KMS-11 (cell line): ENCODE measurements at regions not wholly inside any gene's neighbourhood (a gene's known extent, or its start where the extent isn't known, plus 50 kb on each side); places are given as distances from the start of the nearest gene placed in this dataset.

Source experiments
- H2AFZ ChIP-seq: fragments of 200-600 bp; sonication (generic); 2 replicates; pipeline ENCODE4 v1.6.1; 2016; ENCODE audit warnings: antibody characterized with exemption, mixed run types, low read depth
- H3K27ac ChIP-seq: fragments of 200-600 bp; sonication (generic); 2 replicates; pipeline ENCODE4 v1.6.1; 2016; ENCODE audit warnings: mild to moderate bottlenecking, mixed run types
- H3K27me3 ChIP-seq: fragments of 200-600 bp; sonication (generic); 2 replicates; pipeline ENCODE4 v1.6.1; 2017; ENCODE audit warnings: mild to moderate bottlenecking, low read depth, mixed run types, moderate library complexity; ENCODE audit not compliant: insufficient read depth
- H3K36me3 ChIP-seq: fragments of 200-600 bp; sonication (generic); 2 replicates; pipeline ENCODE4 v1.6.1; 2017; ENCODE audit warnings: mild to moderate bottlenecking, mixed run types; ENCODE audit not compliant: insufficient read depth
- H3K4me1 ChIP-seq: fragments of 200-600 bp; sonication (generic); 2 replicates; pipeline ENCODE4 v1.6.1; 2016; ENCODE audit warnings: mild to moderate bottlenecking, low read depth, mixed run types; ENCODE audit not compliant: poor library complexity, severe bottlenecking
- H3K4me2 ChIP-seq: fragments of 200-600 bp; sonication (generic); 2 replicates; pipeline ENCODE4 v1.7.0; 2016; ENCODE audit warnings: mild to moderate bottlenecking, mixed run types
- H3K4me3 ChIP-seq: fragments of 200-600 bp; sonication (generic); IDR thresholded peaks from 2 replicates; pipeline ENCODE4 v1.6.1; 2017; ENCODE audit warnings: low read depth, low read length, mixed read lengths; ENCODE audit not compliant: insufficient read depth
- H3K79me2 ChIP-seq: fragments of 200-600 bp; sonication (generic); 2 replicates; pipeline ENCODE4 v1.6.1; 2016; ENCODE audit warnings: low read depth, mixed run types; ENCODE audit not compliant: insufficient read depth
- H3K9ac ChIP-seq: fragments of 200-600 bp; sonication (generic); 2 replicates; pipeline ENCODE4 v1.6.1; 2016; ENCODE audit warnings: mild to moderate bottlenecking, mixed run types
- H4K20me1 ChIP-seq: fragments of 200-600 bp; sonication (generic); 2 replicates; pipeline ENCODE4 v1.6.1; 2016; ENCODE audit warnings: mild to moderate bottlenecking, mixed run types; ENCODE audit not compliant: insufficient read depth
- TF ChIP-seq, protein P1 (sequence below): fragments of 200-600 bp; sonication (generic); conservative IDR thresholded peaks from 2 replicates; pipeline ENCODE4 v1.6.1; 2017; ENCODE audit warnings: low read depth, mild to moderate bottlenecking, antibody characterized with exemption, low read length, moderate library complexity, mixed read lengths

DNA sequence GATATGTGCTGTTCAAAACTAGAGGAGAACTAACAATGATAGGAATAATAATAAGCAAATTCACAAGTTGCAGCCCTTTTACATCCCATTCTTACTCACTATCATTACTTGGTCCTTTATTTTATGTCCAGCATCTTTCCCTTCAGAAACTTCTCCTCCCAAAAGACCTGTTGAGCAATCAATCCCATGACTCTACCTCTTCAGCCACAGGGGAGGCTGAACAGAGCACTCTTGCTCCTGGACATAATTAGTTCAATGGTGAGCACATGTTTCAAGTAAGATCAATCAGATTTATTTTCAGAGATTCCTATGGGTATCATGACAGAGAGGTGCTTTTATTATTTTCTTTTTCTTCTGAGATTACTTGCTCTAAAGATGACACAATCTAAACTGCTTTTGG is 260.0 kb downstream of the COG6 start:
- no peaks in the 10 kb centered on the region for H3K27me3 ChIP-seq
- no peak overlapping the region for H2AFZ ChIP-seq
- H3K36me3 ChIP-seq, result no peaks in the 10 kb centered on the region
- H3K9ac ChIP-seq, result no peak overlapping the region
- H3K4me3 ChIP-seq, result no peak overlapping the region
- H3K4me2 ChIP-seq, result no peak overlapping the region
- no peaks in the 10 kb centered on the region for H3K4me1 ChIP-seq
- H3K27ac ChIP-seq, result no peak overlapping the region
- TF ChIP-seq, protein P1, sequence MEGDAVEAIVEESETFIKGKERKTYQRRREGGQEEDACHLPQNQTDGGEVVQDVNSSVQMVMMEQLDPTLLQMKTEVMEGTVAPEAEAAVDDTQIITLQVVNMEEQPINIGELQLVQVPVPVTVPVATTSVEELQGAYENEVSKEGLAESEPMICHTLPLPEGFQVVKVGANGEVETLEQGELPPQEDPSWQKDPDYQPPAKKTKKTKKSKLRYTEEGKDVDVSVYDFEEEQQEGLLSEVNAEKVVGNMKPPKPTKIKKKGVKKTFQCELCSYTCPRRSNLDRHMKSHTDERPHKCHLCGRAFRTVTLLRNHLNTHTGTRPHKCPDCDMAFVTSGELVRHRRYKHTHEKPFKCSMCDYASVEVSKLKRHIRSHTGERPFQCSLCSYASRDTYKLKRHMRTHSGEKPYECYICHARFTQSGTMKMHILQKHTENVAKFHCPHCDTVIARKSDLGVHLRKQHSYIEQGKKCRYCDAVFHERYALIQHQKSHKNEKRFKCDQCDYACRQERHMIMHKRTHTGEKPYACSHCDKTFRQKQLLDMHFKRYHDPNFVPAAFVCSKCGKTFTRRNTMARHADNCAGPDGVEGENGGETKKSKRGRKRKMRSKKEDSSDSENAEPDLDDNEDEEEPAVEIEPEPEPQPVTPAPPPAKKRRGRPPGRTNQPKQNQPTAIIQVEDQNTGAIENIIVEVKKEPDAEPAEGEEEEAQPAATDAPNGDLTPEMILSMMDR, result no peak
- H4K20me1 ChIP-seq, result no peaks in the 10 kb centered on the region
- H3K79me2 ChIP-seq, result no peaks in the 10 kb centered on the region

DNA sequence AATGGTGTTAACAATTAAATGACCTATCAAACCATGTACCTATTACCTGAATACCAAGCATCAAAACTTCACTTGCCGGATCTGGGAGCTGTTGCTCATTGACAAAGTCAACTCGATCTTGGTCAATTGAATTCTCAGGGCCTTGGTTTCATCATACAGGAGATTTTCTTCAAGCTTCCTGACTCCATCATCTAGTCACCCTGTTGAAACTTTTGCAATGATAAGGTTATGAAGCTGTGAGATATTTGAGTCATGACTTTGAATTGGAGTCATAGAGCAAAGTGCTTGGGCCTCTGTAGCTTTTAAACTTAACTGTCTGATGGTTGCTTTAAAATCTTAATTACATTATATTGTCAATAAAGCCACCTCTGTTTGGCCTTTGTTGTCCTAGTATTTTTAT is 260.9 kb downstream of the COG6 start:
- Histone ChIP-seq H3K9ac (no peak overlapping the region), H2AFZ (no peak overlapping the region), H4K20me1 (no peaks in the 10 kb centered on the region), H3K27ac (no peak overlapping the region), H3K36me3 (no peaks in the 10 kb centered on the region), H3K4me1 (no peaks in the 10 kb centered on the region), H3K4me3 (no peak overlapping the region), H3K79me2 (no peaks in the 10 kb centered on the region), H3K4me2 (no peak overlapping the region), H3K27me3 (no peaks in the 10 kb centered on the region)
- TF ChIP-seq, protein P1, result no peak

DNA sequence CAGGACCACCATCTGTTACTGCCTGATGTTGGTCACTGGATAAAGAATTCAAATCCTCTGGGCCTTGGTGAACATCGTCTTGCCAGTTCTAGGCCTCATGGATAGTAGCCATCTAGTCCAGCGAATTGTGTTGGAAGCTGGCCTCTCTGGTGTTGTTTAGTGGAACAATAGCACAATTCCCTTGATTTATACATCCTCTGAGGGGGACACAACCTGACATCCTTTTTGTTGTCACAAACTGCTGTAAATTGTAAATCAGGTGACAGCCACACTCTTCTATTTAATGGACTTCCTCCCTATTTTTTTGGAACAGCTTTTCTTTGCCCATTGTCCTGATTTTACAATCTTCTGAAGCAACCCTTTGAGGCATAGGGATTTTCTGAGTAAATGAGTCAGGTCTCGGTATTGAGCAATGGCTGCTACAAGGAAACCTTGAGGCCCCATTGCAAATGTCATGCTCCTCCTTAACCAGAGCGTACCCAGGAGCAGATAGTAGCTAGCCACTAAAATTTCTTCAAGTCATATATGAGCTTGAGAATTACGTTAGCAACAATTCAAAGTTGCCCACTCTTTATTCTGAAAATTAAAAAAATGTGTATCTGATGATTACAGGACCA is 263.3 kb downstream of the COG6 start:
- H3K9ac ChIP-seq, result no peak overlapping the region
- no peaks in the 10 kb centered on the region for H3K79me2 ChIP-seq
- H3K27ac ChIP-seq, result no peak overlapping the region
- H3K36me3 ChIP-seq, result no peaks in the 10 kb centered on the region
- H3K4me1 ChIP-seq, result no peaks in the 10 kb centered on the region
- H3K4me2 ChIP-seq, result no peak overlapping the region
- TF ChIP-seq, protein P1, result no peak
- H3K4me3 ChIP-seq, result no peak overlapping the region
- no peak overlapping the region for H2AFZ ChIP-seq
- no peaks in the 10 kb centered on the region for H3K27me3 ChIP-seq
- H4K20me1 ChIP-seq, result no peaks in the 10 kb centered on the region

DNA sequence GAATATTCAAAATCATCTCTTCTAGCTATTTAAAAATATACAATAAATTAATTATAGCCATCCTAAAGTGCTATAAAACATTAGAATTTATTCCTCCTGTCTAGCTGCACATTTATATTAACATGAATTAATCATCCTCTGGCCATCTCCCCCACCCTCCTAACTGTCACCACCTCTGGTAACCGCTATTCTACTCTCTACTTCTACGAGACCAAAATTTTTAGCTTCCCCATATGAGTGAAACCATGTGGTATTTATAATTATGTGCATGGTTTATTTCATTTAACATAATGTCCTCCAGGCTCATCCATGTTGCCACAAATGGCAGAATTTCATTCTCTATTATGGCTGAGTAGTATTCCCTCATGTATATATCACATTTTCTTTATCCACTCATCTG is 265.2 kb downstream of the COG6 start:
- Histone ChIP-seq H3K9ac (no peak overlapping the region), H3K4me1 (no peaks in the 10 kb centered on the region), H3K4me3 (no peak overlapping the region), H3K4me2 (no peak overlapping the region), H4K20me1 (no peaks in the 10 kb centered on the region), H3K36me3 (no peaks in the 10 kb centered on the region), H3K27me3 (no peaks in the 10 kb centered on the region), H3K79me2 (no peaks in the 10 kb centered on the region), H2AFZ (no peak overlapping the region), H3K27ac (no peak overlapping the region)
- TF ChIP-seq, protein P1, result no peak
